ENCODE measurements at regions not wholly inside any gene's neighbourhood (a gene's known extent, or its start where the extent isn't known, plus 50 kb on each side); places are given as distances from the start of the nearest gene placed in this dataset.

- no peaks in the 10 kb centered on the region for H4K20me1 ChIP-seq (ENCODE audit: insufficient read depth, low read length)
- no peak overlapping the region for H2AFZ ChIP-seq (ENCODE audit: low read length)
- ChIA-PET POLR2A (no interaction called here), CTCF (ENCODE audit: unreplicated experiment) (no interaction called here)
- BruUV-seq (replicated peaks), result no TSS peak
- no peaks in the 10 kb centered on the region for H3K36me3 ChIP-seq (ENCODE audit: insufficient read depth, low read length)
- H3K4me2 ChIP-seq (ENCODE audit: low read length), result no peak overlapping the region
- TF ChIP-seq CTCF (conservative IDR thresholded peaks at IDR 0.05; ENCODE audit: low read length) (no peak), EZH2phosphoT487 (IDR thresholded peaks at IDR 0.05; ENCODE audit: borderline replicate concordance, low read depth, low read length) (no peak)
- no peak overlapping the region for H3K27ac ChIP-seq (ENCODE audit: low read depth, low read length, poor library complexity, severe bottlenecking)
- DNase-seq (ENCODE audit: low spot score), result no peak
- no peak overlapping the region for H3K4me3 ChIP-seq (ENCODE audit: low read depth, low read length, poor library complexity, severe bottlenecking)
- no peaks in the 10 kb centered on the region; the same call in 1 of the 2 replicates for H3K9me3 ChIP-seq (ENCODE audit: low read length)
- intact Hi-C loops (cut with micrococcal nuclease; ENCODE audit: unreplicated experiment), result no loop called here
- H3K4me1 ChIP-seq (ENCODE audit: insufficient read depth, low read length, poor library complexity, severe bottlenecking), result no peaks in the 10 kb centered on the region
- no peaks in the 10 kb centered on the region for H3K79me2 ChIP-seq (ENCODE audit: insufficient read depth, low read depth, low read length)
- no peaks in the 10 kb centered on the region for H3K9me2 ChIP-seq (ENCODE audit: insufficient read depth, low read length)
Observed at GRCh38 chr3:137554242-137554641, 209.9 kb upstream of the SOX14 start.

GRCh38 chr3:137568880-137569279 is 195.2 kb upstream of the SOX14 start:
- ChIA-PET CTCF (ENCODE audit: unreplicated experiment) (no interaction called here), POLR2A (interaction anchor here (0.7 kb wide), 1 partner anchor 1585 kb away, joined by 3 read pairs; no protein-coding TSS in a partner anchor)
- Histone ChIP-seq H4K20me1 (ENCODE audit: insufficient read depth, low read length) (no peaks in the 10 kb centered on the region), H3K9me2 (ENCODE audit: insufficient read depth, low read length) (no peaks in the 10 kb centered on the region), H3K4me2 (ENCODE audit: low read length) (no peak overlapping the region), H3K27ac (ENCODE audit: low read depth, low read length, poor library complexity, severe bottlenecking) (no peak overlapping the region), H2AFZ (ENCODE audit: low read length) (no peak overlapping the region), H3K9me3 (ENCODE audit: low read length) (no peaks in the 10 kb centered on the region), H3K4me1 (ENCODE audit: insufficient read depth, low read length, poor library complexity, severe bottlenecking) (no peaks in the 10 kb centered on the region), H3K4me3 (ENCODE audit: low read depth, low read length, poor library complexity, severe bottlenecking) (no peak overlapping the region), H3K36me3 (ENCODE audit: insufficient read depth, low read length) (no peaks in the 10 kb centered on the region), H3K79me2 (ENCODE audit: insufficient read depth, low read depth, low read length) (no peaks in the 10 kb centered on the region)
- TF ChIP-seq CTCF (conservative IDR thresholded peaks at IDR 0.05; ENCODE audit: low read length) (no peak), EZH2phosphoT487 (IDR thresholded peaks at IDR 0.05; ENCODE audit: borderline replicate concordance, low read depth, low read length) (no peak)
- DNase-seq (ENCODE audit: low spot score), result no peak
- no TSS peak for BruUV-seq (replicated peaks)
- intact Hi-C loops (cut with micrococcal nuclease; ENCODE audit: unreplicated experiment), result no loop called here

- CTCF ChIA-PET (ENCODE audit: unreplicated experiment), result no interaction called here
- BruUV-seq (replicated peaks), result no TSS peak
- POLR2A ChIA-PET, result no interaction called here
Observed at GRCh38 chr3:137572931-137573330, 191.2 kb upstream of the SOX14 start.

More at GRCh38 chr3:137572931-137573330, 191.2 kb upstream of the SOX14 start:
- Histone ChIP-seq H3K27ac (ENCODE audit: low read depth, low read length, poor library complexity, severe bottlenecking) (no peak overlapping the region), H3K9me3 (ENCODE audit: low read length) (no peaks in the 10 kb centered on the region), H3K4me2 (ENCODE audit: low read length) (no peak overlapping the region), H4K20me1 (ENCODE audit: insufficient read depth, low read length) (no peaks in the 10 kb centered on the region), H3K4me1 (ENCODE audit: insufficient read depth, low read length, poor library complexity, severe bottlenecking) (no peaks in the 10 kb centered on the region), H3K79me2 (ENCODE audit: insufficient read depth, low read depth, low read length) (no peaks in the 10 kb centered on the region), H3K4me3 (ENCODE audit: low read depth, low read length, poor library complexity, severe bottlenecking) (no peak overlapping the region), H3K9me2 (ENCODE audit: insufficient read depth, low read length) (no peaks in the 10 kb centered on the region), H3K36me3 (ENCODE audit: insufficient read depth, low read length) (no peaks in the 10 kb centered on the region), H2AFZ (ENCODE audit: low read length) (no peak overlapping the region)
- DNase-seq (ENCODE audit: low spot score), result no peak
- intact Hi-C loops (cut with micrococcal nuclease; ENCODE audit: unreplicated experiment), result no loop called here
- TF ChIP-seq EZH2phosphoT487 (IDR thresholded peaks at IDR 0.05; ENCODE audit: borderline replicate concordance, low read depth, low read length), result no peak
- no peak for TF ChIP-seq CTCF (conservative IDR thresholded peaks at IDR 0.05; ENCODE audit: low read length)
